SK-N-SH treated with all-trans-retinoic acid at 6 μM for 48 hours (cell line): ENCODE measurements at regions not wholly inside any gene's neighbourhood (a gene's known extent, or its start where the extent isn't known, plus 50 kb on each side); places are given as distances from the start of the nearest gene placed in this dataset.

ENCODE experiments used
- ATAC-seq: fragments of 200-7000 bp; cut with Tn5 transposase; 3 replicates; pipeline ENCODE4 v1.9.1; 2020; ENCODE audit warnings: mild to moderate bottlenecking, moderate library complexity
- ARNTL ChIP-seq: fragments of 450-650 bp; formaldehyde crosslinking; IDR thresholded peaks from 2 replicates; pipeline ENCODE4 v1.5.0; 2020; ENCODE audit warnings: low read depth, mild to moderate bottlenecking, moderate library complexity, borderline replicate concordance
- BACH2 ChIP-seq: fragments of 250-450 bp; sonication (Bioruptor Pico); IDR thresholded peaks from 2 replicates; pipeline ENCODE4 v1.9.0; 2021; ENCODE audit warnings: mild to moderate bottlenecking, borderline replicate concordance
- CREB5 ChIP-seq: fragments of 250-450 bp; sonication (Bioruptor Pico); IDR thresholded peaks from 2 replicates; pipeline ENCODE4 v1.5.1; 2020; ENCODE audit warnings: low read depth, mild to moderate bottlenecking, moderate library complexity
- CSDC2 ChIP-seq: fragments of 250-450 bp; sonication (Bioruptor Pico); IDR thresholded peaks from 2 replicates; pipeline ENCODE4 v1.5.0; 2020; ENCODE audit warnings: mild to moderate bottlenecking, moderate library complexity
- CSRNP3 ChIP-seq: fragments of 250-450 bp; sonication (Bioruptor Pico); IDR thresholded peaks from 2 replicates; pipeline ENCODE4 v1.5.1; 2021; ENCODE audit warnings: mild to moderate bottlenecking, moderate library complexity
- ESRRG ChIP-seq: fragments of 250-450 bp; sonication (Bioruptor Pico); IDR thresholded peaks from 2 replicates; pipeline ENCODE4 v1.6.1; 2021; ENCODE audit warnings: mild to moderate bottlenecking
- GLIS3 ChIP-seq: fragments of 250-450 bp; sonication (Bioruptor Pico); IDR thresholded peaks from 2 replicates; pipeline ENCODE4 v1.5.0; 2020; ENCODE audit warnings: mild to moderate bottlenecking, moderate library complexity
- ISL1 ChIP-seq: fragments of 250-450 bp; sonication (Bioruptor Pico); IDR thresholded peaks from 2 replicates; pipeline ENCODE4 v2.1.2; 2022; ENCODE audit warnings: mild to moderate bottlenecking, moderate library complexity
- OSR1 ChIP-seq: fragments of 250-450 bp; sonication (Bioruptor Pico); IDR thresholded peaks from 2 replicates; pipeline ENCODE4 v1.8.0; 2022; ENCODE audit warnings: moderate library complexity, mild to moderate bottlenecking, inconsistent platforms
- PATZ1 ChIP-seq: fragments of 250-450 bp; sonication (Bioruptor Pico); IDR thresholded peaks from 2 replicates; pipeline ENCODE4 v1.8.0; 2020; ENCODE audit warnings: mild to moderate bottlenecking, moderate library complexity, borderline replicate concordance
- POU6F1 ChIP-seq: fragments of 250-450 bp; sonication (Bioruptor Pico); IDR thresholded peaks from 2 replicates; pipeline ENCODE4 v1.8.0; 2021; ENCODE audit warnings: low read depth, mild to moderate bottlenecking, moderate library complexity, borderline replicate concordance
- PPARA ChIP-seq: fragments of 250-450 bp; sonication (Bioruptor Pico); IDR thresholded peaks from 2 replicates; pipeline ENCODE4 v1.5.0; 2020; ENCODE audit warnings: mild to moderate bottlenecking, borderline replicate concordance
- RARB ChIP-seq: fragments of 250-450 bp; sonication (Bioruptor Pico); IDR thresholded peaks from 2 replicates; pipeline ENCODE4 v1.8.0; 2021; ENCODE audit warnings: mild to moderate bottlenecking, moderate library complexity
- SNAI2 ChIP-seq: fragments of 250-450 bp; sonication (Bioruptor Pico); IDR thresholded peaks from 2 replicates; pipeline ENCODE4 v1.5.0; 2020; ENCODE audit warnings: mild to moderate bottlenecking, moderate library complexity
- TCF4 ChIP-seq: fragments of 250-450 bp; sonication (Bioruptor Pico); IDR thresholded peaks from 2 replicates; pipeline ENCODE4 v1.8.0; 2021; ENCODE audit warnings: mild to moderate bottlenecking, moderate library complexity, borderline replicate concordance
- TOX ChIP-seq: fragments of 250-450 bp; sonication (Bioruptor Pico); IDR thresholded peaks from 2 replicates; pipeline ENCODE4 v1.8.0; 2021; ENCODE audit warnings: mild to moderate bottlenecking, moderate library complexity, borderline replicate concordance
- TSHZ2 ChIP-seq: fragments of 250-450 bp; sonication (Bioruptor Pico); IDR thresholded peaks from 2 replicates; pipeline ENCODE4 v1.5.0; 2020; ENCODE audit warnings: mild to moderate bottlenecking, moderate library complexity
- ZC3H10 ChIP-seq: fragments of 250-450 bp; sonication (Bioruptor Pico); IDR thresholded peaks from 2 replicates; pipeline ENCODE4 v1.5.1; 2021; ENCODE audit warnings: mild to moderate bottlenecking, moderate library complexity
- ZFP3 ChIP-seq: fragments of 250-450 bp; sonication (Bioruptor Pico); IDR thresholded peaks from 2 replicates; pipeline ENCODE4 v1.5.0; 2020; ENCODE audit warnings: mild to moderate bottlenecking, moderate library complexity
- ZFP30 ChIP-seq: fragments of 450-650 bp; formaldehyde crosslinking; IDR thresholded peaks from 2 replicates; pipeline ENCODE4 v1.5.0; 2022; ENCODE audit warnings: mild to moderate bottlenecking, moderate library complexity
- ZNF565 ChIP-seq: fragments of 450-650 bp; formaldehyde crosslinking; conservative IDR thresholded peaks from 2 replicates; pipeline ENCODE4 v1.5.0; 2020; ENCODE audit warnings: low read depth, mild to moderate bottlenecking, moderate library complexity
- ZNF70 ChIP-seq: fragments of 450-650 bp; formaldehyde crosslinking; IDR thresholded peaks from 2 replicates; pipeline ENCODE4 v1.5.0; 2020; ENCODE audit warnings: mild to moderate bottlenecking, moderate library complexity
- ZNF8 ChIP-seq: fragments of 450-650 bp; formaldehyde crosslinking; IDR thresholded peaks from 2 replicates; pipeline ENCODE4 v1.5.0; 2020; ENCODE audit warnings: mild to moderate bottlenecking, moderate library complexity

GRCh38 chr3:94654096-94654495 lies 591.2 kb downstream of the NSUN3 start:
- no peak for TF ChIP-seq TCF4 (CRISPR knock-in tag)
- no peak for TF ChIP-seq ESRRG
- TF ChIP-seq ZFP30 (CRISPR knock-in tag): no peak
- TF ChIP-seq ZNF565 (CRISPR knock-in tag): no peak
- TF ChIP-seq OSR1: no peak
- TF ChIP-seq CREB5 (CRISPR knock-in tag): no peak
- TF ChIP-seq TOX (CRISPR knock-in tag): no peak
- TF ChIP-seq ZNF70 (CRISPR knock-in tag): no peak
- TF ChIP-seq BACH2: no peak
- no peak for TF ChIP-seq PPARA (CRISPR knock-in tag)
- no peak for TF ChIP-seq GLIS3 (CRISPR knock-in tag)
- no peak for TF ChIP-seq TSHZ2
- TF ChIP-seq PATZ1 (CRISPR knock-in tag): no peak
- TF ChIP-seq ZFP3 (CRISPR knock-in tag): no peak
- no peak for TF ChIP-seq ZC3H10
- no peak for TF ChIP-seq RARB (CRISPR knock-in tag)
- TF ChIP-seq POU6F1 (CRISPR knock-in tag): no peak
- no peak for TF ChIP-seq CSDC2 (CRISPR knock-in tag)
- no peak for TF ChIP-seq ARNTL (CRISPR knock-in tag)
- no peak for TF ChIP-seq ISL1 (CRISPR knock-in tag)
- ATAC-seq: no peak

- no peak for ATAC-seq
- TF ChIP-seq CSDC2 (CRISPR knock-in tag): no peak
- no peak for TF ChIP-seq CSRNP3 (CRISPR knock-in tag)
- no peak for TF ChIP-seq TOX (CRISPR knock-in tag)
- TF ChIP-seq BACH2: no peak
- no peak for TF ChIP-seq POU6F1 (CRISPR knock-in tag)
- no peak for TF ChIP-seq ZNF8 (CRISPR knock-in tag)
- TF ChIP-seq SNAI2 (CRISPR knock-in tag): no peak
- no peak for TF ChIP-seq ZFP3 (CRISPR knock-in tag)
These were observed 603.1 kb downstream of the NSUN3 start for GRCh38 chr3:94665922-94666321.
